Upper lobe of right lung (tissue), 1 donor: ENCODE measurements at regions not wholly inside any gene's neighbourhood (a gene's known extent, or its start where the extent isn't known, plus 50 kb on each side); places are given as distances from the start of the nearest gene placed in this dataset.
"Not testable (repeated sequence)": the region's sequence is repeated elsewhere in the genome, so short reads cannot be mapped to it uniquely, and the experiment has no call there.

Source experiments
- ATAC-seq: fragments of 200-7000 bp; cut with Tn5 transposase; one replicate; pipeline ENCODE4 v1.9.1; 2020; ENCODE audit warnings: mild to moderate bottlenecking, moderate library complexity
- DNase-seq: peaks from one replicate; pipeline ENCODE4 v3.0.0-alpha.2; 2020
- H3K27ac ChIP-seq: fragments of 200-600 bp; one replicate; pipeline ENCODE4 v1.8.0; 2022
- H3K27me3 ChIP-seq: fragments of 200-600 bp; one replicate; pipeline ENCODE4 v1.8.0; 2022; ENCODE audit warnings: mild to moderate bottlenecking
- H3K36me3 ChIP-seq: fragments of 200-600 bp; one replicate; pipeline ENCODE4 v1.8.0; 2022
- H3K4me1 ChIP-seq: fragments of 200-600 bp; one replicate; pipeline ENCODE4 v1.8.0; 2022
- H3K4me3 ChIP-seq: fragments of 200-600 bp; one replicate; pipeline ENCODE4 v1.8.0; 2022; ENCODE audit warnings: mild to moderate bottlenecking
- H3K9me3 ChIP-seq: fragments of 200-600 bp; one replicate; pipeline ENCODE4 v1.8.0; 2022
- intact Hi-C: fragments of 100-400 bp; cut with DNase I; formaldehyde crosslinking; loops from one replicate; pipeline ENCODE4 v1.11.0; 2022
- TF ChIP-seq, protein P1 (sequence below): fragments of 200-600 bp; IDR thresholded peaks from one replicate; pipeline ENCODE4 v1.8.0; 2022; ENCODE audit warnings: antibody characterized with exemption
- donor health status: DM: no; HTN: yes; CAD: no; lungs with severe emphysema.

DNA sequence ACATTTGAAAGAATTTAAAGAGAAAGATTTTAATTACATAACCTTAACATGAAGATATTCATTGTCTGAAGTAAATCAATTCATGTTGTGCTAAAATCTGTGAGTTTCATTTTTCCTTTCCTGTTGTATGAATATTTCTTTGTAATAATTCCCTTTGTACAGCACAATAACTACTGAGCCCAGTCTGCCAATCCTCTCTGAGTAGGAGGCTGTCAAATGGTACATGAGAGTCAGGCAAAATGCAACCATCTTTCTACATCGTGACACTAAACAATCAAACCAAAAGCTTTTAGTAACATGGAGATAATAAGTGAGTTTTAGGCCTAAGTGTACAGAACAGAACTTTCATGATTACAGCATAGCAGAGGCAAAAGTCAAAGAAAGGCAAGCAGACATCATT lies 165.5 kb downstream of the PLPPR4 start:
- Histone ChIP-seq H3K4me3 (no peak overlapping the region), H3K36me3 (no peaks in the 10 kb centered on the region), H3K27me3 (no peaks in the 10 kb centered on the region), H3K4me1 (no peaks in the 10 kb centered on the region), H3K27ac (no peak overlapping the region), H3K9me3 (no peaks in the 10 kb centered on the region)
- ATAC-seq: no peak
- TF ChIP-seq, protein P1, sequence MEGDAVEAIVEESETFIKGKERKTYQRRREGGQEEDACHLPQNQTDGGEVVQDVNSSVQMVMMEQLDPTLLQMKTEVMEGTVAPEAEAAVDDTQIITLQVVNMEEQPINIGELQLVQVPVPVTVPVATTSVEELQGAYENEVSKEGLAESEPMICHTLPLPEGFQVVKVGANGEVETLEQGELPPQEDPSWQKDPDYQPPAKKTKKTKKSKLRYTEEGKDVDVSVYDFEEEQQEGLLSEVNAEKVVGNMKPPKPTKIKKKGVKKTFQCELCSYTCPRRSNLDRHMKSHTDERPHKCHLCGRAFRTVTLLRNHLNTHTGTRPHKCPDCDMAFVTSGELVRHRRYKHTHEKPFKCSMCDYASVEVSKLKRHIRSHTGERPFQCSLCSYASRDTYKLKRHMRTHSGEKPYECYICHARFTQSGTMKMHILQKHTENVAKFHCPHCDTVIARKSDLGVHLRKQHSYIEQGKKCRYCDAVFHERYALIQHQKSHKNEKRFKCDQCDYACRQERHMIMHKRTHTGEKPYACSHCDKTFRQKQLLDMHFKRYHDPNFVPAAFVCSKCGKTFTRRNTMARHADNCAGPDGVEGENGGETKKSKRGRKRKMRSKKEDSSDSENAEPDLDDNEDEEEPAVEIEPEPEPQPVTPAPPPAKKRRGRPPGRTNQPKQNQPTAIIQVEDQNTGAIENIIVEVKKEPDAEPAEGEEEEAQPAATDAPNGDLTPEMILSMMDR: no peak
- intact Hi-C loops: no loop called here
- DNase-seq: no peak

GRCh38 chr1:99438656-99439230 lies 174.5 kb downstream of the PLPPR4 start:
- no peaks in the 10 kb centered on the region for H3K27me3 ChIP-seq
- no peaks in the 10 kb centered on the region for H3K4me1 ChIP-seq
- DNase-seq: no peak
- H3K9me3 ChIP-seq: no peaks in the 10 kb centered on the region
- H3K27ac ChIP-seq: no peak overlapping the region
- intact Hi-C loops: no loop called here
- TF ChIP-seq, protein P1: no peak
- ATAC-seq: no peak
- H3K4me3 ChIP-seq: no peak overlapping the region
- no peaks in the 10 kb centered on the region for H3K36me3 ChIP-seq

- Histone ChIP-seq H3K4me1 (no peaks in the 10 kb centered on the region), H3K9me3 (no peaks in the 10 kb centered on the region), H3K27ac (no peak overlapping the region), H3K36me3 (no peaks in the 10 kb centered on the region), H3K4me3 (no peak overlapping the region), H3K27me3 (no peaks in the 10 kb centered on the region)
- TF ChIP-seq, protein P1: no peak
- intact Hi-C loops: no loop called here
- no peak for DNase-seq
- ATAC-seq: no peak
Measured at GRCh38 chr1:99439433-99440075, 175.3 kb downstream of the PLPPR4 start.

DNA sequence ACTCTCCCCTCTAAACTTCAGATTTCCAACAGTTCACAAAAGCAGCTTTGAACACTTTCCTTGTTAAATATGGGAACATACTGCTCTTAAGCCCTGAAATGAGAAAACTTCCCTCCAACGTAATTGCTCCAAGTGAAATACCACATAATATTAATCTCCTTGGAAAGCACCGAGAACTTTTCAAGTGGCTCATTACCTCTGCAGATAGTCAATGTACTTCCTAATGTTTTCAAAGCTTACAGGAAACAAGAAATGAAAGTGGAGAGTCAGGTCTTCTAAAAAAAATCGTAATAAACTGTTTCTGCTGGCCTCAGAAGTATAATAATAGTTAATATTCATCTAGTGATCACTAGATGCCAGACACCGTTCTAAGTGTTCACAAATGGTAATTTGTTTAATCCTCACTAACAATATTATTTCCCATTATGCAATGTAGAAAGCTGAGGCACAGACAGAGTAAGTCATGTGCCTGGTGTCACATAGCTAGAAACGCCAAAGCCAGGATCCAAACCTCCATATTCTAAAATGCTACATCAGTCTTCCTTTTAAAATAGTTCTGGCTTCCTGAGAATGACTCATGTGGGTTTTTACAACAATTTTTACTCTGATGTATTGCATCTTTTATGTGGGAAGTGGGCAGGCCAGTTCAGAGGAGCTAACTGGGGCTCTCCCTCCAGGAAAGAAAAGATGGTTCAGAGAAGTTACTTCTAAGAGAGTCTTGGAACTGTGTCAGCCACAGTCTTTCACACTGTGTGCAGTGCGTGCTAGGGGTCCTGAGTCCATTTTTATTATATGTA lies 177.2 kb downstream of the PLPPR4 start:
- DNase-seq: no peak
- no peaks in the 10 kb centered on the region for H3K27me3 ChIP-seq
- H3K4me1 ChIP-seq: no peaks in the 10 kb centered on the region
- no peak overlapping the region for H3K4me3 ChIP-seq
- no peaks in the 10 kb centered on the region for H3K36me3 ChIP-seq
- no peak for ATAC-seq
- TF ChIP-seq, protein P1: no peak
- H3K27ac ChIP-seq: no peak overlapping the region
- H3K9me3 ChIP-seq: no peaks in the 10 kb centered on the region
- intact Hi-C loops: no loop called here

- H3K27me3 ChIP-seq, H3K4me3 ChIP-seq, H3K27ac ChIP-seq, H3K9me3 ChIP-seq, H3K36me3 ChIP-seq, ATAC-seq, H3K4me1 ChIP-seq, intact Hi-C loops, DNase-seq: not testable (repeated sequence)
Measured at GRCh38 chr1:99444211-99444927, 180.1 kb downstream of the PLPPR4 start.

DNA sequence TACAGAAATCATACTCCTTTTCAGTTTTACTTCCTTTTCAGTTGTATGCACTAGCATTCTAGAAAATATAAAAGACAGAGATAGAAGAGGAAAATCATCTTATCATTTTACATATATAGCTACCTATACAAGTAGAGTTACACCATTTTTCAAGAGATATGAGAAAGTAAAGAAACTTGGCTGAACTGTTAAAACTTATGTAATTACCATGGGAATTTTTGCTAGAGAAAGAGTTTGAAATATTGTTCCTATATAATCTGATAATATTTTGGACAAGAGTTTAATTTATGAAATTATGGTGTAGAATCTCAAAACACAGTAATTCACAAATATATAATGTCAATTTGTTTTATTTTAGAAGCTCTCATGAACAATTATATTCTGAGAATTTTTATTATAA lies 180.8 kb downstream of the PLPPR4 start:
- ATAC-seq: no peak
- no peak for DNase-seq
- intact Hi-C loops: no loop called here
- Histone ChIP-seq H3K36me3 (no peaks in the 10 kb centered on the region), H3K4me3 (no peak overlapping the region), H3K27ac (no peak overlapping the region), H3K4me1 (no peaks in the 10 kb centered on the region), H3K9me3 (no peaks in the 10 kb centered on the region), H3K27me3 (no peaks in the 10 kb centered on the region)
- TF ChIP-seq, protein P1: no peak
